GM23248 (cell line): ENCODE measurements at regions not wholly inside any gene's neighbourhood (a gene's known extent, or its start where the extent isn't known, plus 50 kb on each side); places are given as distances from the start of the nearest gene placed in this dataset.
"Not testable (repeated sequence)": the region's sequence is repeated elsewhere in the genome, so short reads cannot be mapped to it uniquely, and the experiment has no call there.

Experiments used
- DNase-seq: peaks from one replicate; pipeline ENCODE4 v3.0.0-alpha.2; 2015
- H2AFZ ChIP-seq: fragments of 200-600 bp; sonication (generic); 2 replicates; pipeline ENCODE4 v1.6.1; 2016; ENCODE audit warnings: antibody characterized with exemption
- H3F3A ChIP-seq: fragments of 200-600 bp; sonication (generic); 2 replicates; pipeline ENCODE4 v1.6.1; 2016; ENCODE audit warnings: mild to moderate bottlenecking, antibody characterized with exemption, mixed run types; ENCODE audit not compliant: insufficient read depth
- H3K27ac ChIP-seq: fragments of 200-600 bp; sonication (generic); 2 replicates; pipeline ENCODE4 v1.5.1; 2016; ENCODE audit warnings: mild to moderate bottlenecking
- H3K27me3 ChIP-seq: fragments of 200-600 bp; sonication (generic); replicated peaks from 2 replicates; pipeline ENCODE4 v1.6.1; 2016; ENCODE audit warnings: mild to moderate bottlenecking; ENCODE audit not compliant: insufficient read depth
- H3K36me3 ChIP-seq: fragments of 200-600 bp; sonication (generic); 2 replicates; pipeline ENCODE4 v1.6.1; 2016; ENCODE audit warnings: low read depth, mild to moderate bottlenecking
- H3K4me1 ChIP-seq: fragments of 200-600 bp; sonication (generic); 2 replicates; pipeline ENCODE4 v1.6.1; 2016; ENCODE audit warnings: mild to moderate bottlenecking; ENCODE audit not compliant: insufficient read depth
- H3K4me2 ChIP-seq: fragments of 200-600 bp; sonication (generic); one replicate; pipeline ENCODE4 v1.6.1; 2016; ENCODE audit warnings: mild to moderate bottlenecking; ENCODE audit not compliant: unreplicated experiment
- H3K4me3 ChIP-seq: fragments of 200-600 bp; sonication (generic); 2 replicates; pipeline ENCODE4 v1.5.1; 2016; ENCODE audit warnings: mild to moderate bottlenecking
- H3K79me2 ChIP-seq: fragments of 200-600 bp; sonication (generic); 2 replicates; pipeline ENCODE4 v1.6.1; 2016; ENCODE audit warnings: mild to moderate bottlenecking; ENCODE audit not compliant: insufficient read depth
- H3K9ac ChIP-seq: fragments of 200-600 bp; sonication (generic); 2 replicates; pipeline ENCODE4 v1.6.1; 2016; ENCODE audit warnings: mild to moderate bottlenecking
- H3K9me2 ChIP-seq: fragments of 200-600 bp; sonication (generic); 2 replicates; pipeline ENCODE4 v1.6.1; 2016; ENCODE audit warnings: mixed run types, mild to moderate bottlenecking, moderate library complexity; ENCODE audit not compliant: insufficient read depth
- H3K9me3 ChIP-seq: fragments of 200-600 bp; sonication (generic); one replicate; pipeline ENCODE4 v1.6.1; 2017; ENCODE audit warnings: low read depth
- H4K20me1 ChIP-seq: fragments of 200-600 bp; sonication (generic); 2 replicates; pipeline ENCODE4 v1.6.0; 2016; ENCODE audit not compliant: insufficient read depth
- EZH2 ChIP-seq: fragments of 200-600 bp; sonication (generic); IDR thresholded peaks from 2 replicates; pipeline ENCODE4 v1.6.1; 2018; ENCODE audit warnings: antibody characterized with exemption, mild to moderate bottlenecking; ENCODE audit not compliant: insufficient read depth, poor library complexity, severe bottlenecking
- EZH2phosphoT487 ChIP-seq: fragments of 200-600 bp; sonication (generic); IDR thresholded peaks from 2 replicates; pipeline ENCODE4 v1.6.1; 2018; ENCODE audit warnings: antibody characterized with exemption, moderate library complexity, mild to moderate bottlenecking, low read depth; ENCODE audit not compliant: insufficient read depth
- WGBS, 2 experiments: methylation state at CpG; one replicate each; pipeline ENCODE4 v1.1.6; 2015 to 2017; ENCODE audit warnings: low lambda C conversion rate in 2 of 2, low coverage in 1 of 2; ENCODE audit errors: missing lambda C conversion rate in 2 of 2; 5-methylcytosine and 5-hydroxymethylcytosine counted together
- in situ Hi-C: fragments of 300-500 bp; cut with MboI; formaldehyde crosslinking; loops from 2 replicates; pipeline ENCODE4 v1.15.0; 2020

GRCh38 chr10:131820626-131821025, 80.2 kb upstream of the PPP2R2D start:
- Histone ChIP-seq H2AFZ (no peak overlapping the region), H3F3A (no peaks in the 10 kb centered on the region), H3K4me2 (no peak overlapping the region), H3K4me3 (no peak overlapping the region), H3K9ac (no peak overlapping the region), H3K27ac (no peak overlapping the region), H3K9me3 (no peaks in the 10 kb centered on the region), H3K36me3 (no peaks in the 10 kb centered on the region), H3K79me2 (no peaks in the 10 kb centered on the region), H3K9me2 (no peaks in the 10 kb centered on the region), H4K20me1 (no peaks in the 10 kb centered on the region), H3K4me1 (no peaks in the 10 kb centered on the region), H3K27me3 (no peaks in the 10 kb centered on the region; the same call in 1 of the 2 replicates)
- no peak for DNase-seq
- in situ Hi-C loops = no loop called here
- 11 to 20% methylated on average over 9 of the region's 9 CpGs for WGBS, 2 experiments
- TF ChIP-seq EZH2phosphoT487 = no peak
- no peak for TF ChIP-seq EZH2

GRCh38 chr10:131821378-131822012, 79.3 kb upstream of the PPP2R2D start:
- H3K27me3 ChIP-seq = no peaks in the 10 kb centered on the region; the same call in 1 of the 2 replicates
- WGBS, 2 experiments = 31 to 33% methylated on average over 8 of the region's 8 CpGs
- no peak overlapping the region for H3K4me3 ChIP-seq
- H3K9me2 ChIP-seq = no peaks in the 10 kb centered on the region
- no peaks in the 10 kb centered on the region for H3K79me2 ChIP-seq
- H3K27ac ChIP-seq = no peak overlapping the region
- H2AFZ ChIP-seq = no peak overlapping the region
- H3K9ac ChIP-seq = no peak overlapping the region
- no peaks in the 10 kb centered on the region for H4K20me1 ChIP-seq
- no peaks in the 10 kb centered on the region for H3K36me3 ChIP-seq
- in situ Hi-C loops = no loop called here
- H3K4me1 ChIP-seq = no peaks in the 10 kb centered on the region
- no peak overlapping the region for H3K4me2 ChIP-seq
- no peaks in the 10 kb centered on the region for H3K9me3 ChIP-seq
- TF ChIP-seq EZH2phosphoT487 (no peak), EZH2 (no peak)
- no peaks in the 10 kb centered on the region for H3F3A ChIP-seq
- no peak for DNase-seq

- no peak for DNase-seq
- H3K79me2 ChIP-seq = no peaks in the 10 kb centered on the region
- in situ Hi-C loops = no loop called here
- WGBS, 2 experiments = 50 to 51% methylated on average over 18 of the region's 18 CpGs
- no peak overlapping the region for H3K4me2 ChIP-seq
- no peak overlapping the region for H3K4me3 ChIP-seq
- H4K20me1 ChIP-seq = no peaks in the 10 kb centered on the region
- H3K27me3 ChIP-seq = no peaks in the 10 kb centered on the region; the same call in 1 of the 2 replicates
- H3F3A ChIP-seq = no peaks in the 10 kb centered on the region
- H3K36me3 ChIP-seq = no peaks in the 10 kb centered on the region
- TF ChIP-seq EZH2phosphoT487 (no peak), EZH2 (no peak)
- no peak overlapping the region for H2AFZ ChIP-seq
- H3K27ac ChIP-seq = no peak overlapping the region
- no peaks in the 10 kb centered on the region for H3K4me1 ChIP-seq
- H3K9me3 ChIP-seq = no peaks in the 10 kb centered on the region
- H3K9me2 ChIP-seq = no peaks in the 10 kb centered on the region
- no peak overlapping the region for H3K9ac ChIP-seq
Observed at GRCh38 chr10:131822013-131822691, 78.7 kb upstream of the PPP2R2D start.

GRCh38 chr10:131822692-131823245, 78.0 kb upstream of the PPP2R2D start:
- TF ChIP-seq EZH2phosphoT487 (no peak), EZH2 (no peak)
- Histone ChIP-seq H3F3A (no peaks in the 10 kb centered on the region), H4K20me1 (no peaks in the 10 kb centered on the region), H3K36me3 (no peaks in the 10 kb centered on the region), H3K79me2 (no peaks in the 10 kb centered on the region), H3K27me3 (no peaks in the 10 kb centered on the region; the same call in 1 of the 2 replicates), H3K27ac (no peak overlapping the region), H3K9me3 (no peaks in the 10 kb centered on the region), H3K9ac (no peak overlapping the region), H2AFZ (no peak overlapping the region), H3K4me3 (no peak overlapping the region), H3K4me2 (no peak overlapping the region), H3K4me1 (no peaks in the 10 kb centered on the region), H3K9me2 (no peaks in the 10 kb centered on the region)
- WGBS, 2 experiments = 61 to 72% methylated on average over 6 to 9 of the region's 9 CpGs
- in situ Hi-C loops = no loop called here
- DNase-seq = no peak

- H3K9me2 ChIP-seq, H3F3A ChIP-seq, H3K9me3 ChIP-seq, H3K27me3 ChIP-seq, H3K36me3 ChIP-seq, H3K4me3 ChIP-seq, in situ Hi-C loops, H3K27ac ChIP-seq, H3K4me2 ChIP-seq, H3K79me2 ChIP-seq, H4K20me1 ChIP-seq, H3K4me1 ChIP-seq, H2AFZ ChIP-seq, H3K9ac ChIP-seq, DNase-seq: not testable (repeated sequence)
- 80 to 81% methylated on average over 1 to 12 of the region's 12 CpGs for WGBS, 2 experiments
Observed at GRCh38 chr10:131823601-131824099, 77.2 kb upstream of the PPP2R2D start.
